Nephron progenitor cell (in vitro differentiated cells): ENCODE measurements at regions not wholly inside any gene's neighbourhood (a gene's known extent, or its start where the extent isn't known, plus 50 kb on each side); places are given as distances from the start of the nearest gene placed in this dataset.

ENCODE experiments used
- DNase-seq: peaks from one replicate; pipeline ENCODE4 v3.0.0; 2021
- H3K27ac Mint-ChIP-seq: 2 replicates; pipeline ENCODE4 v1.8.0; 2021; ENCODE audit warnings: mild to moderate bottlenecking, moderate library complexity, mixed read lengths
- H3K27me3 Mint-ChIP-seq: 2 replicates; pipeline ENCODE4 v1.8.0; 2021; ENCODE audit warnings: mild to moderate bottlenecking, low read depth, mixed read lengths; ENCODE audit not compliant: poor library complexity
- H3K36me3 Mint-ChIP-seq: 2 replicates; pipeline ENCODE4 v1.8.0; 2021; ENCODE audit warnings: low read depth, mixed read lengths
- H3K4me1 Mint-ChIP-seq: 2 replicates; pipeline ENCODE4 v1.8.0; 2021; ENCODE audit warnings: mixed read lengths
- H3K4me3 Mint-ChIP-seq: 2 replicates; pipeline ENCODE4 v1.8.0; 2021; ENCODE audit warnings: mild to moderate bottlenecking, moderate library complexity, mixed read lengths
- H3K9me3 Mint-ChIP-seq: 2 replicates; pipeline ENCODE4 v1.8.0; 2021; ENCODE audit warnings: mild to moderate bottlenecking, moderate library complexity, mixed read lengths
- CTCF ChIP-seq: fragments of 200-600 bp; sonication (generic); IDR thresholded peaks from 2 replicates; pipeline ENCODE4 v1.5.0; 2021; ENCODE audit warnings: antibody characterized with exemption

- H3K27me3 Mint-ChIP-seq = peaks cover 5% of the 10 kb centered on the region
- no peak for DNase-seq
- H3K9me3 Mint-ChIP-seq = peaks cover 3% of the 10 kb centered on the region
- H3K4me1 Mint-ChIP-seq = peaks cover 6% of the 10 kb centered on the region
- no peak overlapping the region for H3K4me3 Mint-ChIP-seq
- H3K36me3 Mint-ChIP-seq = no peaks in the 10 kb centered on the region
- H3K27ac Mint-ChIP-seq = no peak overlapping the region
- TF ChIP-seq CTCF = no peak
These were observed 712.8 kb downstream of the CDH8 start for GRCh38 chr16:61323456-61323855.

- Mint-ChIP-seq H3K4me3 (no peak overlapping the region), H3K36me3 (no peaks in the 10 kb centered on the region), H3K27me3 (peaks cover 5% of the 10 kb centered on the region), H3K27ac (no peak overlapping the region), H3K4me1 (peaks cover 6% of the 10 kb centered on the region), H3K9me3 (peaks cover 8% of the 10 kb centered on the region)
- no peak for DNase-seq
- no peak for TF ChIP-seq CTCF
These were observed 715.4 kb downstream of the CDH8 start for GRCh38 chr16:61320791-61321190.

- H3K27me3 Mint-ChIP-seq = no peaks in the 10 kb centered on the region
- H3K36me3 Mint-ChIP-seq = no peaks in the 10 kb centered on the region
- H3K9me3 Mint-ChIP-seq = peaks cover 13% of the 10 kb centered on the region
- H3K4me1 Mint-ChIP-seq = peaks cover 4% of the 10 kb centered on the region
- H3K27ac Mint-ChIP-seq = peak overlapping the region; percentile 9
- no peak overlapping the region for H3K4me3 Mint-ChIP-seq
- TF ChIP-seq CTCF = no peak
- DNase-seq = no peak
These were observed 722.3 kb downstream of the CDH8 start for GRCh38 chr16:61313931-61314330.

GRCh38 chr16:61309386-61309785 lies 726.9 kb downstream of the CDH8 start:
- no peak for TF ChIP-seq CTCF
- no peaks in the 10 kb centered on the region for H3K36me3 Mint-ChIP-seq
- H3K4me3 Mint-ChIP-seq = no peak overlapping the region
- H3K9me3 Mint-ChIP-seq = peaks cover under 1% of the 10 kb centered on the region
- DNase-seq = no peak
- H3K4me1 Mint-ChIP-seq = peaks cover 4% of the 10 kb centered on the region
- H3K27me3 Mint-ChIP-seq = peaks cover 3% of the 10 kb centered on the region
- H3K27ac Mint-ChIP-seq = no peak overlapping the region

GRCh38 chr16:61306204-61306603 lies 730.0 kb downstream of the CDH8 start:
- Mint-ChIP-seq H3K4me3 (no peak overlapping the region), H3K27ac (no peak overlapping the region), H3K4me1 (peaks cover 4% of the 10 kb centered on the region), H3K36me3 (no peaks in the 10 kb centered on the region), H3K27me3 (peaks cover 3% of the 10 kb centered on the region), H3K9me3 (no peaks in the 10 kb centered on the region)
- no peak for DNase-seq
- TF ChIP-seq CTCF = no peak

GRCh38 chr16:61296814-61297213 lies 739.4 kb downstream of the CDH8 start:
- no peak overlapping the region for H3K4me3 Mint-ChIP-seq

More at GRCh38 chr16:61296814-61297213, 739.4 kb downstream of the CDH8 start:
- Mint-ChIP-seq H3K36me3 (no peaks in the 10 kb centered on the region), H3K27ac (no peak overlapping the region), H3K9me3 (no peaks in the 10 kb centered on the region), H3K27me3 (no peaks in the 10 kb centered on the region), H3K4me1 (no peaks in the 10 kb centered on the region)
- no peak for TF ChIP-seq CTCF
- no peak for DNase-seq
